Cardiac muscle cell (in vitro differentiated cells and primary cell): ENCODE measurements at regions not wholly inside any gene's neighbourhood (a gene's known extent, or its start where the extent isn't known, plus 50 kb on each side); places are given as distances from the start of the nearest gene placed in this dataset.
A peak's percentile ranks its signal among the peaks of the same experiment; 100 is the strongest.

ENCODE experiments used
- DNase-seq, 2 donors: peaks; one replicate each; pipeline versions ENCODE4 v3.0.0 to v3.0.0-alpha.2; 2010 to 2017; ENCODE audit warnings: low read depth in 1 of 2, low spot score in 1 of 2
- H3K27ac ChIP-seq: fragments of 200-600 bp; sonication (generic); 2 replicates; pipeline ENCODE4 v1.5.1; 2016
- H3K27me3 ChIP-seq: fragments of 200-600 bp; sonication (generic); 2 replicates; pipeline ENCODE4 v1.6.0; 2016; ENCODE audit warnings: control low read depth
- H3K36me3 ChIP-seq: fragments of 200-600 bp; sonication (generic); 2 replicates; pipeline ENCODE4 v1.5.1; 2016; ENCODE audit warnings: control low read depth
- H3K4me1 ChIP-seq: fragments of 200-600 bp; sonication (generic); 2 replicates; pipeline ENCODE4 v1.8.1; 2017; ENCODE audit warnings: low read depth, mild to moderate bottlenecking, mixed run types
- H3K4me3 ChIP-seq: fragments of 200-600 bp; sonication (generic); 2 replicates; pipeline ENCODE4 v1.5.1; 2016; ENCODE audit warnings: mild to moderate bottlenecking
- H3K9me3 ChIP-seq: fragments of 200-600 bp; sonication (generic); 2 replicates; pipeline ENCODE4 v1.5.1; 2017; ENCODE audit warnings: low read depth, mild to moderate bottlenecking, control low read depth
- CTCF ChIP-seq: IDR thresholded peaks from 2 replicates; pipeline ENCODE4 v1.5.1; 2012; ENCODE audit warnings: low read depth, mild to moderate bottlenecking, low read length

GRCh38 chr4:140309124-140309870 is 64.1 kb upstream of the SCOC start:
- Histone ChIP-seq H3K9me3 (no peaks in the 10 kb centered on the region), H3K36me3 (no peaks in the 10 kb centered on the region), H3K4me3 (no peak overlapping the region), H3K27me3 (no peaks in the 10 kb centered on the region), H3K4me1 (peaks cover 29% of the 10 kb centered on the region), H3K27ac (peak overlapping the region; percentile 55)
- TF ChIP-seq CTCF = no peak
- no peak for DNase-seq

- no peak for TF ChIP-seq CTCF
- no peak overlapping the region for H3K4me3 ChIP-seq
- H3K27me3 ChIP-seq = no peaks in the 10 kb centered on the region
- peaks cover 29% of the 10 kb centered on the region for H3K4me1 ChIP-seq
- DNase-seq = peak; percentile 24 to 66
- H3K27ac ChIP-seq = peak overlapping the region; percentile 55
- H3K36me3 ChIP-seq = no peaks in the 10 kb centered on the region
- H3K9me3 ChIP-seq = no peaks in the 10 kb centered on the region
Measured at GRCh38 chr4:140308366-140309123, 64.9 kb upstream of the SCOC start.

- no peak for TF ChIP-seq CTCF
- H3K36me3 ChIP-seq = no peaks in the 10 kb centered on the region
- no peak overlapping the region for H3K4me3 ChIP-seq
- H3K4me1 ChIP-seq = peaks cover 13% of the 10 kb centered on the region
- no peaks in the 10 kb centered on the region for H3K9me3 ChIP-seq
- no peaks in the 10 kb centered on the region for H3K27me3 ChIP-seq
- DNase-seq = no peak
- no peak overlapping the region for H3K27ac ChIP-seq
Measured at GRCh38 chr4:140305053-140305452, 68.4 kb upstream of the SCOC start.

GRCh38 chr4:140304346-140304745 is 69.1 kb upstream of the SCOC start:
- Histone ChIP-seq H3K4me3 (no peak overlapping the region), H3K4me1 (peaks cover 13% of the 10 kb centered on the region), H3K27me3 (no peaks in the 10 kb centered on the region), H3K36me3 (no peaks in the 10 kb centered on the region), H3K27ac (no peak overlapping the region), H3K9me3 (no peaks in the 10 kb centered on the region)
- no peak for DNase-seq
- TF ChIP-seq CTCF = no peak

GRCh38 chr4:140302151-140302859 is 71.1 kb upstream of the SCOC start:
- H3K27me3 ChIP-seq = no peaks in the 10 kb centered on the region
- no peak overlapping the region for H3K4me3 ChIP-seq
- no peaks in the 10 kb centered on the region for H3K9me3 ChIP-seq
- no peaks in the 10 kb centered on the region for H3K36me3 ChIP-seq
- DNase-seq = no peak
- H3K27ac ChIP-seq = no peak overlapping the region
- no peaks in the 10 kb centered on the region for H3K4me1 ChIP-seq
- TF ChIP-seq CTCF = no peak
